ENCODE measurements at regions not wholly inside any gene's neighbourhood (a gene's known extent, or its start where the extent isn't known, plus 50 kb on each side); places are given as distances from the start of the nearest gene placed in this dataset.

DNA sequence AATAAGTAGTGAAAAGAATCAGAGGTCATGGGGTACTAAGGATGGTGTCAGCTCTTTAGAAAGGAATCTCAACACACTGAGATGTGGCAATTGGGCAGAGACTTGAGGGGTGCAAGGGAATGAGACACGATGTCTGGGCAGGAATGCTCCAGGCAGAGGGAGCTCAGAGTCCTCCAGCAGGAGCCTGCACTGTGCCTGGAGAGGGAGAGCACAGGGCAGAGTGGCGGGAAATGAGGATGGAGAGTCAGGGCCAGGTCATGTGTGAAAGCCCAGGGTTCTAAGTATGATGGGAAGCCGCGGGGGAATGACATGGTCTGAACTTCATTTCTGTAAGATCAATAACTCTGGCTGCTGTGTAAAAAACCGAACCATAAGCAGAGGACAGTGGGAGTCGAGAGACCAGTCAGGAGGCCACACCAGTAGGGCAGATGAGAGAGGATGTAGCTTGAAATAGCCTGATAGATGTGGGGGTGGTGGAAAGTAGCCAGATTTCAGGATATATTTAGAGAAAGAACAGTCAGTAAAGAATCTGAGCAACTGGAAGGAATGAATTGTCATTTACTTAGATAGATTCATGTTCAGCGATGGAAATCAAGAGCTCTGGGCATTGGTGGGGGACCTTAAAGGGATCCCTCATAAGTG, 133.4 kb upstream of the DTNBP1 start:
- DNase-seq, result no peak

DNA sequence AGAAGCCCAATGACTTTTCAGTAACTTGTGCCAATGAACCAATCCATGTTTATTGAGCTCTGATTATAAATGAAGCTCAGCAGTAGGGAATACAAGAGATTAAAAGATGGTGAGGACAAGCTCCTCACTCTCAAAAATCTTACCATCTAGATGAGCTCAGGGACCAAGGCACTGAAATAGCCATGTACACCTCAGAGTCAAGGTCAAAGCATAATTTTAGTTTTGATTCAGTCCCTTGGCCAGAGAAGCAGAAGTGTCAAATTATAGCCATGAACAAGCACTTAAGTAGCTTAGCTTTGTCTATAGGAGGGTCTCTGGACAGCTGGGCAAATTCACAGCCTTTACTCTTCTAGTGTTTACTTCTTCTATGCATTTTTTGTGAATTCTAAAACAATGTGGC, 131.0 kb upstream of the DTNBP1 start:
- no peak for DNase-seq

DNA sequence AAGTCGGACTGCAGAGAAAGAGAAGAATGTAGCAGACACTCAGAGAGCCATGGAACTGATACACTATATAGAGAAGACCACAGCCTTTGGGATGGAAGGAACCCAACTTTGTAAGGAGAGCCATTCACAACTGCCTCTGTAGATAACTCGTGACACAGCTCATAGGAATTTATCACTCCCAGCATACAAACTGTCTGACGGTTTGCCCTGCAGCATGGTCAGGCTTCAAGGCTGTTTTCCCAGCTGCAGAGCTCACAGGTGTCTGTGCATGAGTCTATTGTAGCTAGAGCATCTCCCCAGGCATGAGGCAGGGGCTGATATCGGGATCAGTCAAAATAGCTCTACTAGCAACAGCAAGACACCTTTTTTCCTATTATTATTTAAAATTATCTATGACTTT, 130.5 kb upstream of the DTNBP1 start:
- DNase-seq, result no peak

DNA sequence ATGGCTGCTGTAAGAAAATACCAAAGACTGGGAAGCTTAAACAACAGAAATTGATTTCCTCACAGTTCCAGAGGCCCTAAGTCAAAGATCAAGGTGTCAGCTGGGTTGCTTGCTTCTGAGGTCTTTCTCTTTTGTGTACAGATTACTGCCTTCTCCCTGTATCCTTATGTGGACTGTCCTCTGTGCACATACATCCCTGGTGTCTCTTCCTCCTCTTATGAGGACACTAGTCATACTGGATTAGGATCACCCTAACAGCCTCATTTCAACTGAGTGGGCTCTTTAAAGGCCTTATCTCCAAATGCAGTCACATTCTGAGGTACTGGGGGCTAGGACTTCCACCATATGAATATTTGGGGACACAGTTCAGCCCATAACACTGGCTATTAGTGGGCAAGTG, 130.0 kb upstream of the DTNBP1 start:
- no peak for DNase-seq

DNA sequence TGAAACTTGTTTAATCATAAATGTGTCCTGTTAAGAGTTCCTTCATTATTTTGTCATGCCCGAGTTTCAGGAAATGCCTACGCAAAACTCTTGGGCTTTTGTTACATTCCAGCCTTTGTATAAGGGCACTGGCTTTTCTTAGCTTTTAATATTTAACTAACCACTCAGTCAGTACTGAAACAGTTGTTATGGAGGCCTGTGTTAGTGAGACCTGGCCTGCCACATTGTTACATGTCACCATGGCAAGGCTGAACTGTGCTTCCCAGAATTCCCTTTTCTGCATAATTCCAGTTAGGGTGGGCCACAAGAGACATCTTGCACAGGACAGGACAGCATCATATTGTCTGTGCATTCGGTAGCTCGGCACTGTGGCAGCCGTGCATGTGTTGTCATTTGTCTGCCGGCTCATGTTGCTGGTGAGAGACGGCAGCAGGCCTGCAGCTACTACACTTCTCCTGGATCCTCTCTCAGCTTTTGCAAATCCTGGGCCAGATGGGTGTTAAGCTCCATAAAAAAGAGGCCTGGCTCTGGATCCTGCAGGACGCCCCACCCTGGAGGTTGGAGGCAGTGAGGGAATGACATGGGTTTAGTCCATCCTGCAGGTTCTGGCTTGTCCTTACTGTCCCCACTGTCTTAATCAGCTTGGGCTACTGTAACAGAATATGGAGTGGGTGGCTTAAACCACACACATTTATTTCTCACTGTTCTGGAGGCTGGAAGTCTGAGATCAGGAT, 128.8 kb upstream of the DTNBP1 start:
- DNase-seq, result no peak

DNA sequence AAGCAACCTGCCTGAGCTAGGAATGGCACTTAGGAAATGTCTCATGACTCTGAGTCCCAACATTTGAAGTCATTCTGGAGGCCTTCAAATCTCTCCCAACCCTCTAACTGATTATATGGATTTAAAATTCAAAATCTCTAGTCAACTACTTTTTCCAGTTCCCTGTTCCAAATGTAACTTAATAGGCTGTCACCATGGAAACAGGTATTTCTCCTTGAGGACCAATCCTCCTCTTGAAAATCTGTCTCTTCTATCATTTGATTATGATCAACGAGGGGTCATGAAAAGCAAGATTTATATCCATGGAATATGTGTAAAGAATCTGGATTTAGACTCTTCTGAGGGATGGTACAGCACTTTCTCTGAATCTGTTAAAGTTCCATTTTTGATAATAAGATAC, 127.3 kb upstream of the DTNBP1 start:
- DNase-seq, result no peak

DNA sequence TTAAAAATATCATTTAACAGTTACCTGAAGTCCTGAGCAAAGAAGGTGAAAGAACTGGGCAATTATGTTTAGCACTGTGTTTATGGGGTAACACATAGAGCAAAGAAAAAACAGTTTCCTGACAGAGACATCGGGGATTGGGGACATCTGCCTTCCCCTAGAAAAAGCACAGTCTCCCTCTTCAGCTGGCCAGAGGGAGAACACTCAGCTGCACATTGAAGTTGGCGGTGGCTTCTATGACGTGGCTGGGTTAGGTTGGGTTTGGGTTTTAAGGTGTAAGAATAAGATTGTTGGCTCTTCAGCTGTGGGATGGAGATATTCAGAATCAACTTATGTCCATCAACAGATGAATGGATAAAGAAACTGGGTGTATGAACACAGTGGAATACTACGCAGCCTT, 124.0 kb upstream of the DTNBP1 start:
- DNase-seq, result no peak

DNA sequence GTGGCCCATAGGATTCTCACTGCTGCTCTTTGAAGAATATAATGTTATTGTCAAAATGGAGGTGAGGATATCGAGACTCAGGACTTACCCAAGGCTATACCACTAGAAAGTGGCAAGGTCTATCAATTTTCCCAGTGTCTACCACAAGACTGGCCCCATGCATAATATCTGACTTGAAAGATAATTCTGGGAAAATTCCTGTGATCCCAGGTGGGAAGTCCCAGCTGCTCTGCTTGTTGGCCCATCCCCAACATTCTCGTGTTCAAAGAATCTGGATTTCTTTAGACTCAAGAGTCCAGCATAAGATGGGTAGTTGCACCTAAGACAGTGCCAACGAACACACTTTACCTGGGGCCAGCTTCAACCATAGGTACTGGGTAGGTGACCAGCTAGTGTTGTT, 120.7 kb upstream of the DTNBP1 start:
- DNase-seq, result no peak

DNA sequence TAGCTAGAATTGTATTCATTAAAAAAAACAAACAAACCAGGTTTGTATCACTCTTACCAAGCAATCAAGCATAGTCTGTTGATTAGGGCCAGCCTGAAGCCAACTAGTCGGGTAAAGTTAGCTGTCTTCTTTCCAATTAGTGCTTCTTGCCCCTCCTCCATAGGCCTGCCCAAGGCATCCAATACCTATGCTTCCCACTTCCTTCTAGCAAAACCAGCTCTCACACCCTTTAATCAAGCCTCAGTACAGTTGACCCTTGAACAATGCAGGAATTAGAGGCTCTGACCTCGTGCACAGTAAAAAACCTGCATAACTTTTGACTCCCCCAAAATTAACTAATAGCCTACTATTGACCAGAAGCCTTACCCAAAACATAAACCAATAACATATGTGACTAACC, 119.1 kb upstream of the DTNBP1 start:
- no peak for DNase-seq

DNA sequence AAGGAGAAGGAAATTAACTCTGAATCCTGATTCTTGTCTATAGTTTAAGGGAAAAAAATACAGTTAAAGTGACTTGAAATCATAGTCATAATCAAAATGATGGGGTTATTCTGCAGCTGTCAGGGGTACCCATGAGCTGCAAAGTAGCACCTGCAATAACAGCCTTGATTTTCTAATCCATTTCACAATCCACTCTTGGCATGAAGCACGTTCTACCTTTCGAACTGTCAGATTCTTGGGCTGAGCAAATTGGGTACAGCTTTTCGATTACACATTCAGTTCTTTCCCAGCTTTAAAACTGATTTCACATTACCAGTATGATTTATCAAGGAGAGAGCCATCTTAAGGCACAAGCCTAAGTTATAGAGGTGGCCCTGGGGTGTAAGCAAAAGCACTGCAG, 118.5 kb upstream of the DTNBP1 start:
- DNase-seq, result no peak

DNA sequence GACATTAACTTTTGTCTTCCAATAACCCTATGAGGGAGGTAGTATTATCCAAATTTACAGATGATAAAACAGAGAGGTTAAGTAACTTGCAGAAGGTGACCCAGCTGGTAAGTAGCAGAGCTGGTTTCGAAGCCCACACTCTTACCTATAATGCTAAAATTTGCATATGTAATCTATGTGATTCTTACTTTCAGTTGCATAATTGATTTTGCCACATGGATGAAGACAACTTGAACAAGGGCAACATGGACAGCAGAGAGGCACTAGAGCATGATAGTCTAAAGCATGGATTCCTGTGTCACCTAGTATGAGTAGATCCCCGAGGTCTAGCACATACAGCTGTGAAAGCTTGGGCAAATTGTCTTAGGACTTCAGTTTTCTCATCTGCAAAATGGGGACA, 117.6 kb upstream of the DTNBP1 start:
- DNase-seq, result no peak

DNA sequence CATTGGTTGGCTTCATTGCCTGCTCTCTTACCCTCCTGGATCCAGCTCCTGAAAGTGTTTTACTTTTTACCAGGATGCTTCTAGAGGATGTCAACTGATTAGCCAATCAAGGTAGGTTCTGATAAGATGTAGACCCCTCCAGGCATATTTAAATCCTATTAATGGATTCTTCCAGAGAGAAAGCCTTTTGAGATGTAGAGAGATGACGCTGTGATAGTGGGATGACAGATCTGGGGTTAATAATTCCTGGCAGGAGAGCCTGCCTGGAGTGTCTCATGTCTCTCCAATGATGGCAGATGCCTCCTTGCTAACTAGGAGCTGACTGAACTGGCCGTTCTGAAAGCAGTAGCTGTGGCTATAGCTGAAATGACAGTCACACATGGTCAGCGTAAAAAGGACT, 116.9 kb upstream of the DTNBP1 start:
- no peak for DNase-seq

DNA sequence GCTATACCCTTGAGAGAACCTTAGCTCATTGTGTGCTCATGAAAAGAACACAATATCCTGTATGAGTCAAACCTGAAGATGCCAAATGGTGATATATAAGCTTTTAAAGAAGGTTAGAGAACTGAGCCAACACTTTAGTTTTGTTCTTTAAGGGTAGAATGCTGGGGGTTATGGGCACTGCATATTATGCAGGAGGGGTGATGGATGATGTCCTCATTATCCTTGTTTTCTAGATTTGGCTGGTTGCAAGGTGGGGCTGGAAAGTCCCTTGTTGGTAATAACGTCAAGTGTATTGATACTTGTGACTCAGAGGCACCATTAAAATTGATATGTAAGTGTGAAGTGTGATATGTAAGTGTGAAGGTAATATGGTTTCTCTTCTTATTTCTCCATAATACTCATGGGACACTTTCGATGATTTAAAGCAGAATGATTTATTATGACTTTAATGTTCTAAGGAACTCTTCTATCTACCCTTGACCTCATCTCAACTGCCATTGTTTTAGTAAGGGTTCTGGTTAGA, 113.7 kb upstream of the DTNBP1 start:
- no peak for DNase-seq

DNA sequence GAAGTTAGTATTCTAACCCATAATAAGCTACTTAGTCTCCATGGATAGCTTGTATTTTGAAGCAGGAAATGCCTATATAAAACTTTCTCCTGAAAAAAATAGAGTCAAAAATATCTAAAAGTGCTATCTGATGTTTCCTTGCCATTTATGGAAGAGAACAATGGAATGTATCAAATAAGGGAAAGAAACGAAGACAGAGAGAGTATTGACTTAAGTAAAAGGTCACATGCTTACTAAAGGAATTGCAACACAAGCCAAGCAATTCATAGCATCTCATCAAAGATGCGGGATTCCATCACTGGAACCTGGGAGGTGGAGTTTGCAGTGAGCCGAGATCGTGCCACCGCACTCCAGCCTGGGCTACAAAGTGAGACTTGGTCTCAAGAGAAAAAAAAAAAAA, 112.9 kb upstream of the DTNBP1 start:
- no peak for DNase-seq

DNA sequence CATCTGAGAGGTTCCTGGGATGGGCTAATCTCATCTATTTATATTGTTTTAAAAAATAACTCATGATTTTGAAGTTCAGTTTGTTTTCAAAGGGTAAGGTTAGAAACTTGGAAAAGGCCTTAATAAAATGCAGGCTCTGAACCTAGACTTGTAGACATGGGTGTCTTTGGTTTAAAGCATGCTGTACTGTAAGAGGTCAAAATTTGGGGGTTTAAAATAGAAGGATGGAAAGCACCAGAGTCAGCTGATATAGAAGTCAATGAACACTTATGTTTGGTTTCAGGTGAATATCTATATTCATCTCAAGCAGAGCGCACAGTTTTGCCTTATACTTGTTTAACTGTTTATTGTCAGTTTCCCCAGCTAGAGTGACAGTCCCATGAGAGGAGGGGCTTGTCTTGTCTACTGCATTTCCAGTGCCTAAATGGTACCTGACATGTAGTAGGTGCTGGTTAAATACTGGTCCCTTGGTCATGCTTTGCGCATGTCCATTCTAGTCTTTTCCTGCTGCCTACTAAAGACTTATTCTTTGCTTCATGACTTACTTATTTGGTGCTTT, 112.3 kb upstream of the DTNBP1 start:
- DNase-seq, result no peak

DNA sequence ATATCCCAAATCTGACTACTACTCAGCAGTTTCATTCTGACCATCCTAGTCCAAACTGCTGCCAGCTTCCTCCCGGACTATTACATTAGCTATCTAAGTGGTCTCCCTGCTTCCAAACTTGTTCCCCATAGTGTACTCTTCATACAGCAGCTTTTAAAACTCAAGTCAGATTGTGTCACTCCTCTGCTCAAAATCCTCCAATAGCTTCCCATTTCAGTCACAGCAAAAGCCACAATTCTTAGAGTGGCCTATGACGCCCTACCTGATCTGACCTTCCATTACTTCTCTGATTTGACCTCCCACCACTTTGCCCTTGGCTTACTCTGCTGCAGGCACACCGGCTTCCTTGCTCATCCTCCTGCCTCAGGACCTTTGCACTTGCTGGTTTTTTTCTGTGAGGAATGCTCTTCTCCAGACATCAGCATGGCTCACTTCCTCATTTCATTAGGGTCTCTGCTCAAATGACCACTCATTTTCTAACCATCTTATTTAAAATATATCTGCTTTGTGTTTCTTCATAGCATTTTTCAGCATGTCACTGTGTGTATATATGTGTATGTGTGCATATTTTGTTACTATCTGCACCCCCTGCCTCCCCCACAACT, 111.1 kb upstream of the DTNBP1 start:
- DNase-seq, result peak; percentile 14

DNA sequence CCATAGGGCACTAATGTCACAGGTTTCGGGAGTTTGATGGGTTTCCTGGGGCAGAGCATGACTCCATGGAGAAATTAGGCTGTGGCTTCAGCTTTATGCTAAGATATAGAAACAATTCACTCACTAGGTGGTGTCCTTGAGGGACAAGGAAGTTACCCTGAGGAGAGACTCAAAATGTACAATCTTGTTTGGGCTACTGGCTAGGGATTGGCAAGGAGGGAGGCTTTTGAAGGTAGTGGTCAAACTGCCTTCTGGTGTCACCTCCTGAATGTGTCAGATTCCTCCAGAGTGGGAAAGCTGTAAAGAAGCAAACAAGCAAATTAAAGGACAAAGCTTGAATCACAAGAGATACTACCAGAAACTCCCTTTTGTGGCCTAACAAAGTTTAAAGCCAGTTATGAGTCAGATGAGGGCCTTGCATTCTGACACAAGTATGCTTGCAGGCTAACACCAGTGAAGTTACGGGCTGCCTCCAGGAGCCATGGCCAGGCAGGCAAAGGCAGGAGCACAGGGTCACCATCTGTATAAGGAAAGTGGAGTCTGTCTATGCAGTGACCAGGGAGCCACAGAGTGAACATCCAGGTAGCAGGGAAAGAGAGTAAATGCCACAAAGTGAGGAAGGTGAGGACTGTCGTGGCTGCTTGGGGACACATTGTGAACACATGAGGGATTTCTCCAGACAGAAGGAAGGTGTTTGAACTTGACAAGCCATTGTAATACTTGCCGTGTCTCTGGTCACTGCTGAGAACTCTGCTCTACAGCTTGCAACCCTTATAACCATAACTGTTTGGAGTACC, 107.7 kb upstream of the DTNBP1 start:
- peak; percentile 69 for DNase-seq

DNA sequence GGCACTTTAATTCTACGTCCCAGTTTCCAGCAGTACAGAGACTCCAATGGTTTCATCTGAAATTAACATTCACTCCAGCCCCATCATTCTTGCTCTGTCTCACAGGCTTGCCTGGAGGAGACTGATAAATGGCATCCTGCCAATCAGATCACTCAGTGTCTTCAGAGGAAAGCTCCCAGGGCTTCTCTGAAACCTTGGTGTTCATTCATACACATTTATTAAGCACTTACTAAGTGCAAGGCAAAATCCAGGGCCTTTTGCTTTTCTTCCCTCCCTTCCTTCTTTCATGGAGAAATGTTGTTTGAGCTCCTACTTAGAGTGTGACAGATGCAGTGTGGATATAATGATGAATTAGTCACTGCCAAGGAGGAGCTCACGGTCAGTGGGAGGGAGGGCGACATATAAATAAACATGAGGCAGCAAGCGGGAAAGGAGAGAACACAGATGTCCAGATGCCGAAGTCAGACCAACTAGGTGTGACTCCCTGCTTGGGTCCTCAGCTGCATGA, 106.7 kb upstream of the DTNBP1 start:
- no peak for DNase-seq

DNA sequence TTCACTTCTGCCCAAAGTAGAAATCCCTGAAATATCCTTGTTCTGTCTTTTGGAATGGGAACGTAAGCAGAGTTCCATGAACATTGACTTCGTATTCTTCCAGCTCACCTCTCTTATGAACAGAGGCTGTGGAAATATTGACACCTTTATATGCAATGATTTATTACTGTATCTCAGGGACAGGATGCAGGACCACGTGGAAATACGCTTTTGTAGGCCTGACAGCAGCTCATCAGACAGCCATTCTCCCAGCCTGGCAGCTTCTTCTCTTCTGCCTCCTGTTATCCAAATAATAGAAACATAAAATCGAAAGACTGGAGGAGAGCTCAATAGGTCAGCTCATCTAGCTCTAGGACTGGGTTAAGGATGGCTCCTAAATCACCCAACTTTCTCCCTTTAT, 106.2 kb upstream of the DTNBP1 start:
- no peak for DNase-seq

DNA sequence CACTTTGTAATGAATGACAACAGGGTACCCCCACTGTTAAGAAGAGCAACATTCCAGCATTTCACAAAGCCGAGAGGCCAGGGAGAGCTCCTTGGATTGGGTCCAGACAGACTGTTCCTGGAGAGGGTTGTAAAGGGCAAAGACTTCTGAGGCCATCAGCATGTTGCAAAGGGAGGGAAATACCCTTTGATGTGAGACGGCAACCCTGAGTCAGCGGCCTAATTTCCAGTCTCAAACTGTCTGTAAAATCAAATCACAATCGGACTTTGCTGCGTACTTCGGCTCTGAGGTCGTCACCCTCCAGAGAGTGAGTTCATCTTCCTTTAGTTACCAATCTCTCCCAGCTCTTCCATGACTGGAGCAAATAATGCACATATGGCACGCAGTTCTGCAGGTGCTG, 101.0 kb upstream of the DTNBP1 start:
- DNase-seq, result no peak

DNA sequence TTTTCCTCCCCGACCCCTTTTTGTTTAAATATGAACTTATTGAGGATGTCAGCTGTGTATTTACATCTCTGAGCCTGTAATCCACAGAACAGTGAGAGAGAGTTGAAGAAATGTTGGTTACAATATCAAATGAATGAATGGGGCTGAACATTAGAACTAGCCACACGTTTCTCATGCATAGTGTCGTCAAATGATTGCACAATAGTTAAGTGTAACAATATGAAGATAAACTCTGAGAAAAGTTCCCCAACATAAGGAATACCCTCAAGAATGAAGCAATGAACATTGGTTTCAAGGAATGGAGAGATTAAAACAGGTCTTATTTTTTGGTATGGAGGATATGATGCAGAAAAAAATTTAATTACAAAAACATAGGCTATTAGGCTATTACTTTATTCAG, 100.5 kb upstream of the DTNBP1 start:
- no peak for DNase-seq

DNA sequence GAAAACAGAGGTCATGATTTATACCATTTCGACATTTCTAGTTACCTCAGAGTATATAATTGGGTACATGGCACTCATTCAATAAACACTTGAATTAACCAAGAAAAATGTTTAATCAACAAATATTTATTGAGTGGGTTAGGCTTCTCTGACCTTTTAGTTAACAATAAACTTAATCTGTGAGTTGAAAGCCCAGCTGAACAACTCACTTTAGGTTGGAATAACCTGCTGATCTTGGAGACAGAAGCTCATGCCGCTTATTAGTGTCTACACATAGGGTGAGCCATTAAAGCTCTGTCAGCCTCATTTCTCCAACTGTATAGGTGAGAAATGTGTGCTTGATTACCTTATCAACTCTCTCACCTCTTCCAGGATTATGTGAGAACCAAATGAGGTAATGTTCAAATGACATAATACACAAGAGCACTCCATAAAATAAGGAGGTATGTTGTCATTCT, 98.2 kb upstream of the DTNBP1 start:
- DNase-seq, result no peak

All from MV-4-11 (cell line).